22Rv1 (cell line): ENCODE measurements at regions not wholly inside any gene's neighbourhood (a gene's known extent, or its start where the extent isn't known, plus 50 kb on each side); places are given as distances from the start of the nearest gene placed in this dataset.

Source experiments
- CTCF ChIP-seq: fragments of 450-650 bp; IDR thresholded peaks from 2 replicates; pipeline ENCODE4 v1.5.1; 2017; ENCODE audit warnings: mild to moderate bottlenecking
- ZFX ChIP-seq: fragments of 450-650 bp; IDR thresholded peaks from 2 replicates; pipeline ENCODE4 v1.6.1; 2017; ENCODE audit warnings: antibody characterized with exemption, borderline replicate concordance

- TF ChIP-seq CTCF (no peak), ZFX (no peak)
Observed at GRCh38 chr11:26228778-26229177, 103.2 kb upstream of the ANO3 start.
